ENCODE measurements at regions not wholly inside any gene's neighbourhood (a gene's known extent, or its start where the extent isn't known, plus 50 kb on each side); places are given as distances from the start of the nearest gene placed in this dataset.

- ATAC-seq, result no peak
- Histone ChIP-seq H3K36me3 (ENCODE audit: insufficient read depth) (no peaks in the 10 kb centered on the region), H3K27ac (ENCODE audit: low read depth) (no peak overlapping the region), H3K79me2 (replicated peaks; ENCODE audit: insufficient read depth) (no peaks in the 10 kb centered on the region), H4K20me1 (replicated peaks; ENCODE audit: insufficient read depth) (no peaks in the 10 kb centered on the region), H2AFZ (no peak overlapping the region), H3F3A (replicated peaks; ENCODE audit: low read depth) (no peaks in the 10 kb centered on the region), H3K4me2 (no peak overlapping the region), H3K27me3 (ENCODE audit: insufficient read depth) (no peaks in the 10 kb centered on the region), H3K9me2 (ENCODE audit: insufficient read depth) (no peaks in the 10 kb centered on the region), H3K4me1 (ENCODE audit: insufficient read depth) (no peaks in the 10 kb centered on the region), H3K4me3 (no peak overlapping the region)
- Mint-ChIP-seq H3K4me3 (no peak overlapping the region), H3K27ac (no peak overlapping the region), H3K27me3 (ENCODE audit: insufficient read depth, low read depth, poor library complexity) (no peaks in the 10 kb centered on the region), H3K9me3 (no peaks in the 10 kb centered on the region; the same call in 2 of the 3 replicates), H3K36me3 (ENCODE audit: low read depth) (no peaks in the 10 kb centered on the region), H3K4me1 (peaks cover 13% of the 10 kb centered on the region)
- DNase-seq (ENCODE audit: low spot score), result no peak
- TF ChIP-seq POLR2AphosphoS5 (IDR thresholded peaks at IDR 0.05; ENCODE audit: low read depth) (no peak), EZH2 (IDR thresholded peaks at IDR 0.05; ENCODE audit: low read depth, unreplicated experiment) (no peak), ZNF331 (CRISPR knock-in tag; IDR thresholded peaks at IDR 0.05; ENCODE audit: low read depth) (no peak), EZH2phosphoT487 (IDR thresholded peaks at IDR 0.05; ENCODE audit: unreplicated experiment) (no peak), STAT1 (IDR thresholded peaks at IDR 0.05; ENCODE audit: unreplicated experiment) (no peak), NANOG (IDR thresholded peaks at IDR 0.05; ENCODE audit: borderline replicate concordance) (no peak), JUNB (IDR thresholded peaks at IDR 0.05; ENCODE audit: unreplicated experiment) (no peak), ETS1 (IDR thresholded peaks at IDR 0.05) (no peak), ZNF114 (CRISPR knock-in tag; IDR thresholded peaks at IDR 0.05) (no peak), REST (IDR thresholded peaks at IDR 0.05; ENCODE audit: unreplicated experiment) (no peak), CREB1 (CRISPR knock-in tag; IDR thresholded peaks at IDR 0.05; ENCODE audit: low read depth) (no peak)
- TF ChIP-seq, protein P1, sequence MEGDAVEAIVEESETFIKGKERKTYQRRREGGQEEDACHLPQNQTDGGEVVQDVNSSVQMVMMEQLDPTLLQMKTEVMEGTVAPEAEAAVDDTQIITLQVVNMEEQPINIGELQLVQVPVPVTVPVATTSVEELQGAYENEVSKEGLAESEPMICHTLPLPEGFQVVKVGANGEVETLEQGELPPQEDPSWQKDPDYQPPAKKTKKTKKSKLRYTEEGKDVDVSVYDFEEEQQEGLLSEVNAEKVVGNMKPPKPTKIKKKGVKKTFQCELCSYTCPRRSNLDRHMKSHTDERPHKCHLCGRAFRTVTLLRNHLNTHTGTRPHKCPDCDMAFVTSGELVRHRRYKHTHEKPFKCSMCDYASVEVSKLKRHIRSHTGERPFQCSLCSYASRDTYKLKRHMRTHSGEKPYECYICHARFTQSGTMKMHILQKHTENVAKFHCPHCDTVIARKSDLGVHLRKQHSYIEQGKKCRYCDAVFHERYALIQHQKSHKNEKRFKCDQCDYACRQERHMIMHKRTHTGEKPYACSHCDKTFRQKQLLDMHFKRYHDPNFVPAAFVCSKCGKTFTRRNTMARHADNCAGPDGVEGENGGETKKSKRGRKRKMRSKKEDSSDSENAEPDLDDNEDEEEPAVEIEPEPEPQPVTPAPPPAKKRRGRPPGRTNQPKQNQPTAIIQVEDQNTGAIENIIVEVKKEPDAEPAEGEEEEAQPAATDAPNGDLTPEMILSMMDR (conservative IDR thresholded peaks at IDR 0.05; ENCODE audit: low read depth in 2 of 2), result no peak
- TF ChIP-seq, protein P2, sequence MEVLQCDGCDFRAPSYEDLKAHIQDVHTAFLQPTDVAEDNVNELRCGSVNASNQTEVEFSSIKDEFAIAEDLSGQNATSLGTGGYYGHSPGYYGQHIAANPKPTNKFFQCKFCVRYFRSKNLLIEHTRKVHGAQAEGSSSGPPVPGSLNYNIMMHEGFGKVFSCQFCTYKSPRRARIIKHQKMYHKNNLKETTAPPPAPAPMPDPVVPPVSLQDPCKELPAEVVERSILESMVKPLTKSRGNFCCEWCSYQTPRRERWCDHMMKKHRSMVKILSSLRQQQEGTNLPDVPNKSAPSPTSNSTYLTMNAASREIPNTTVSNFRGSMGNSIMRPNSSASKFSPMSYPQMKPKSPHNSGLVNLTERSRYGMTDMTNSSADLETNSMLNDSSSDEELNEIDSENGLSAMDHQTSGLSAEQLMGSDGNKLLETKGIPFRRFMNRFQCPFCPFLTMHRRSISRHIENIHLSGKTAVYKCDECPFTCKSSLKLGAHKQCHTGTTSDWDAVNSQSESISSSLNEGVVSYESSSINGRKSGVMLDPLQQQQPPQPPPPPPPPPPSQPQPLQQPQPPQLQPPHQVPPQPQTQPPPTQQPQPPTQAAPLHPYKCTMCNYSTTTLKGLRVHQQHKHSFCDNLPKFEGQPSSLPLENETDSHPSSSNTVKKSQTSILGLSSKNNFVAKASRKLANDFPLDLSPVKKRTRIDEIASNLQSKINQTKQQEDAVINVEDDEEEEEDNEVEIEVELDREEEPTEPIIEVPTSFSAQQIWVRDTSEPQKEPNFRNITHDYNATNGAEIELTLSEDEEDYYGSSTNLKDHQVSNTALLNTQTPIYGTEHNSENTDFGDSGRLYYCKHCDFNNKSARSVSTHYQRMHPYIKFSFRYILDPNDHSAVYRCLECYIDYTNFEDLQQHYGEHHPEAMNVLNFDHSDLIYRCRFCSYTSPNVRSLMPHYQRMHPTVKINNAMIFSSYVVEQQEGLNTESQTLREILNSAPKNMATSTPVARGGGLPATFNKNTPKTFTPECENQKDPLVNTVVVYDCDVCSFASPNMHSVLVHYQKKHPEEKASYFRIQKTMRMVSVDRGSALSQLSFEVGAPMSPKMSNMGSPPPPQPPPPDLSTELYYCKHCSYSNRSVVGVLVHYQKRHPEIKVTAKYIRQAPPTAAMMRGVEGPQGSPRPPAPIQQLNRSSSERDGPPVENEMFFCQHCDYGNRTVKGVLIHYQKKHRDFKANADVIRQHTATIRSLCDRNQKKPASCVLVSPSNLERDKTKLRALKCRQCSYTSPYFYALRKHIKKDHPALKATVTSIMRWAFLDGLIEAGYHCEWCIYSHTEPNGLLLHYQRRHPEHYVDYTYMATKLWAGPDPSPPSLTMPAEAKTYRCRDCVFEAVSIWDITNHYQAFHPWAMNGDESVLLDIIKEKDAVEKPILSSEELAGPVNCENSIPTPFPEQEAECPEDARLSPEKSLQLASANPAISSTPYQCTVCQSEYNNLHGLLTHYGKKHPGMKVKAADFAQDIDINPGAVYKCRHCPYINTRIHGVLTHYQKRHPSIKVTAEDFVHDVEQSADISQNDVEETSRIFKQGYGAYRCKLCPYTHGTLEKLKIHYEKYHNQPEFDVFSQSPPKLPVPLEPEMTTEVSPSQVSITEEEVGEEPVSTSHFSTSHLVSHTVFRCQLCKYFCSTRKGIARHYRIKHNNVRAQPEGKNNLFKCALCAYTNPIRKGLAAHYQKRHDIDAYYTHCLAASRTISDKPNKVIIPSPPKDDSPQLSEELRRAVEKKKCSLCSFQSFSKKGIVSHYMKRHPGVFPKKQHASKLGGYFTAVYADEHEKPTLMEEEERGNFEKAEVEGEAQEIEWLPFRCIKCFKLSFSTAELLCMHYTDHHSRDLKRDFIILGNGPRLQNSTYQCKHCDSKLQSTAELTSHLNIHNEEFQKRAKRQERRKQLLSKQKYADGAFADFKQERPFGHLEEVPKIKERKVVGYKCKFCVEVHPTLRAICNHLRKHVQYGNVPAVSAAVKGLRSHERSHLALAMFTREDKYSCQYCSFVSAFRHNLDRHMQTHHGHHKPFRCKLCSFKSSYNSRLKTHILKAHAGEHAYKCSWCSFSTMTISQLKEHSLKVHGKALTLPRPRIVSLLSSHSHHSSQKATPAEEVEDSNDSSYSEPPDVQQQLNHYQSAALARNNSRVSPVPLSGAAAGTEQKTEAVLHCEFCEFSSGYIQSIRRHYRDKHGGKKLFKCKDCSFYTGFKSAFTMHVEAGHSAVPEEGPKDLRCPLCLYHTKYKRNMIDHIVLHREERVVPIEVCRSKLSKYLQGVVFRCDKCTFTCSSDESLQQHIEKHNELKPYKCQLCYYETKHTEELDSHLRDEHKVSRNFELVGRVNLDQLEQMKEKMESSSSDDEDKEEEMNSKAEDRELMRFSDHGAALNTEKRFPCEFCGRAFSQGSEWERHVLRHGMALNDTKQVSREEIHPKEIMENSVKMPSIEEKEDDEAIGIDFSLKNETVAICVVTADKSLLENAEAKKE (CRISPR knock-in tag; IDR thresholded peaks at IDR 0.05), result no peak
These were observed 496.7 kb downstream of the UTRN start for GRCh38 chr6:144781836-144782235.

Data from GM23338 (cell line).